Tibial nerve (tissue), 4 donors: ENCODE measurements at regions not wholly inside any gene's neighbourhood (a gene's known extent, or its start where the extent isn't known, plus 50 kb on each side); places are given as distances from the start of the nearest gene placed in this dataset.

Experiments
- DNase-seq, 2 donors: peaks; one replicate each; pipeline ENCODE4 v3.0.0-alpha.2; 2019; ENCODE audit warnings: low spot score in 2 of 2
- H3K27ac ChIP-seq, 4 donors: fragments of 200-600 bp; sonication (generic) in 3 of 4; one replicate each; pipeline ENCODE4 v1.5.1; 2017 to 2019; ENCODE audit warnings: mild to moderate bottlenecking in 1 of 4
- H3K27me3 ChIP-seq, 2 donors: fragments of 200-600 bp; sonication (generic) in 1 of 2; one replicate each; pipeline versions ENCODE4 v1.5.1 to v1.6.0; 2017 to 2019
- H3K36me3 ChIP-seq, 3 donors: fragments of 200-600 bp; sonication (generic); one replicate each; pipeline ENCODE4 v1.5.1; 2018 to 2019
- H3K4me1 ChIP-seq, 4 donors: fragments of 200-600 bp; sonication (generic) in 3 of 4; one replicate each; pipeline ENCODE4 v1.5.1; 2017 to 2019
- H3K4me3 ChIP-seq, 4 donors: fragments of 200-600 bp; sonication (generic) in 3 of 4; one replicate each; pipeline ENCODE4 v1.5.1; 2017 to 2019; ENCODE audit warnings: mild to moderate bottlenecking in 1 of 4, moderate library complexity in 1 of 4
- H3K9me3 ChIP-seq, 4 donors: fragments of 200-600 bp; sonication (generic) in 3 of 4; one replicate each; pipeline ENCODE4 v1.5.1; 2017 to 2019
- CTCF ChIP-seq, 5 experiments: fragments of 200-600 bp in 3 of 5; fragments of 450-650 bp in 2 of 5; sonication (generic) in 3 of 5; IDR thresholded peaks; one replicate each; pipeline ENCODE4 v1.5.1; 2016 to 2019; ENCODE audit warnings: antibody characterized with exemption in 5 of 5, mild to moderate bottlenecking in 3 of 5, moderate library complexity in 2 of 5
- EP300 ChIP-seq, 2 donors: sonication (generic); formaldehyde crosslinking; IDR thresholded peaks; one replicate each; pipeline ENCODE4 v1.6.1; 2017; ENCODE audit warnings: antibody characterized with exemption in 2 of 2, mild to moderate bottlenecking in 1 of 2
- POLR2A ChIP-seq, 2 donors: fragments of 450-650 bp; IDR thresholded peaks; one replicate each; pipeline ENCODE4 v1.6.1; 2017; ENCODE audit warnings: antibody characterized with exemption in 2 of 2, mild to moderate bottlenecking in 2 of 2, moderate library complexity in 2 of 2
- WGBS, 2 donors: methylation state at CpG; one replicate each; pipeline ENCODE4 v1.1.5; 2018; 5-methylcytosine and 5-hydroxymethylcytosine counted together

DNA sequence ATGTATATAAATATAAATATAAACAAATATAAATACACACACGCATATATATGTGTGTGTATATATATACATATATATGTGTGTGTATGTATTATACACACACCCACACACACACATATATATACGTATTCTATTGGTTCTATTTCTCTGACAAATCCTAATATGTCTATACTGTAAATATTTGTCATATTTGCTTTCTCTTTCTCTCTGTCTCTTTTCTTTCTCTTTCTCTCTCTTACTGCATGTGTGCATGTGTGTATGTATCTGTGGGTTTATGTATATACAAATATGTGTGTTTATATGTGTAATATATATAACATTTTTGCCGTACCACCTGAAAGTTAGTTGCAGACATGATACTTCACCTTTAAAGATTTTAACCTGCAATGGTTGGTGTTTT is 174.2 kb upstream of the PLEKHG7 start:
- DNase-seq = no peak
- WGBS, 2 donors = 94 to 96% methylated on average over 3 of the region's 3 CpGs
- Histone ChIP-seq H3K27ac (no peak overlapping the region), H3K9me3 (no peaks in the 10 kb centered on the region), H3K27me3 (no peaks in the 10 kb centered on the region), H3K36me3 (no peaks in the 10 kb centered on the region), H3K4me3 (no peak overlapping the region), H3K4me1 (peaks cover 0 to 5% (median 0%) of the 10 kb centered on the region in 4 donors)
- TF ChIP-seq CTCF (IDR thresholded peaks at IDR 0.05) (no peak), EP300 (IDR thresholded peaks at IDR 0.05) (no peak), POLR2A (IDR thresholded peaks at IDR 0.05) (no peak)

DNA sequence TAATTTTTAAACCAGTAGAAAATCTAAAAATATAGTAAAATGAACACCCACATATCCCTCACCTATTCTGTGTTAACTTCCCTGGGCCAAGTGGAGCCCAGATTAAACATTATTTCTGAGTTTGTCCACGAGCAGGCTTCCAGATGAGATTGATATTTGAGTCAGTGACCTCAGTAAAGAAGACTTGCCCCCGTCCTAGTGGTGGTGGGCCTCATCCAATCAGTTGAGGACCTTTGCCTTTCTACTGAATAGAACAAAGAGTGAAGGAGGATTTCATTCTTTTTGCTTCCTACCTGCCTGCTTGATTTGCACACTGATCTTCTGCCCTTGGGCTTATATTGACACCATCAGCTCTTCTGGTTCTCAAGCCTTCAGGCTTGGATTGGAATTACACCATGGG is 174.7 kb upstream of the PLEKHG7 start:
- no peak overlapping the region for H3K4me3 ChIP-seq
- DNase-seq = no peak
- WGBS, 2 donors = 87 to 98% methylated on average over 2 of the region's 2 CpGs
- no peaks in the 10 kb centered on the region for H3K9me3 ChIP-seq
- H3K4me1 ChIP-seq = peaks cover 0 to 1% (median 0%) of the 10 kb centered on the region in 4 donors
- no peak for TF ChIP-seq CTCF (IDR thresholded peaks at IDR 0.05)
- TF ChIP-seq EP300 (IDR thresholded peaks at IDR 0.05) = no peak
- TF ChIP-seq POLR2A (IDR thresholded peaks at IDR 0.05) = no peak
- no peaks in the 10 kb centered on the region for H3K36me3 ChIP-seq
- no peaks in the 10 kb centered on the region for H3K27me3 ChIP-seq
- no peak overlapping the region for H3K27ac ChIP-seq

DNA sequence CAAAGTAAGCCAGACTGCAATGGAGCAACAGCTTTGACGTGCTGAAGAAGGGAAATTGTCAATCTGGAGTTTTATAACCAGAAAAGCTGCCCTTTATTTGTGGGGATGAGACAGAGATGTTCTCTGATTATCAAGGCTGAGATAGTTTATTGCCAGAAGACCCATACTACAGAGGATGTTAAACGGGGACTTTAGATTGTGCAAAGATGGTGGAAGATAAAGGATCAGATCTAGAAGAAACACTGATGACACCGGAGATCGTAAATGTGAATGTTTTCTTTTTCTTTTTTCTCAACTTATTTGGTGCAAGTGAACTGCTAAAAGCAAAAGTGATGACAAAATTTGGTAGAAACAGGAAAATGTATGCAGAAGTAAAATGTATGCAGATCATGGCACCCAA is 178.3 kb upstream of the PLEKHG7 start:
- Histone ChIP-seq H3K27ac (no peak overlapping the region), H3K36me3 (no peaks in the 10 kb centered on the region), H3K4me1 (no peaks in the 10 kb centered on the region), H3K27me3 (no peaks in the 10 kb centered on the region), H3K9me3 (no peaks in the 10 kb centered on the region), H3K4me3 (no peak overlapping the region)
- WGBS, 2 donors = 91 to 93% methylated on average over 4 of the region's 4 CpGs
- DNase-seq = no peak
- no peak for TF ChIP-seq POLR2A (IDR thresholded peaks at IDR 0.05)
- no peak for TF ChIP-seq CTCF (IDR thresholded peaks at IDR 0.05)
- TF ChIP-seq EP300 (IDR thresholded peaks at IDR 0.05) = no peak

- Histone ChIP-seq H3K9me3 (no peaks in the 10 kb centered on the region), H3K4me3 (no peak overlapping the region), H3K4me1 (no peaks in the 10 kb centered on the region), H3K27me3 (no peaks in the 10 kb centered on the region), H3K27ac (no peak overlapping the region), H3K36me3 (no peaks in the 10 kb centered on the region)
- TF ChIP-seq EP300 (IDR thresholded peaks at IDR 0.05) (no peak), CTCF (IDR thresholded peaks at IDR 0.05) (no peak), POLR2A (IDR thresholded peaks at IDR 0.05) (no peak)
- no peak for DNase-seq
These were observed 182.3 kb upstream of the PLEKHG7 start for GRCh38 chr12:92520511-92520910.

DNA sequence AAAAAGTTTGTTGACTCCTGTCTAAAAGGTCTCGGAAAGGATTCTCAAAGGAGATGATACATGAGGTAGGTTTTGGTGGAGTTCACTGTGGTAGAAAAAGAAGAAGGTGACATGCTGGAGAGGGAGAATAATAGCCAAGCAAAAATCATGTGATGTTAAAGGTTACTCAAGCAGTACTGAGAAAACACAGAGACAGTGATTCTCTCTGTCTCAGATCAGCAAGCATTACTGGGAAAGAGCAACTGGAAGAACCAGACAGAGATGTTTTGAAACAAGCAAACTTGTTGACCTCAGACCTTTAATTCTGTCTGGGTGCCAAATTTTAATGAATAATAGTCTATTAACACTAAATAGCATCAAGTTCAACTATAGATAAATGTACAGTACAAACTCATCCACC is 183.5 kb upstream of the PLEKHG7 start:
- no peaks in the 10 kb centered on the region for H3K27me3 ChIP-seq
- no peak overlapping the region for H3K4me3 ChIP-seq
- DNase-seq = no peak
- no peaks in the 10 kb centered on the region for H3K9me3 ChIP-seq
- TF ChIP-seq POLR2A (IDR thresholded peaks at IDR 0.05) = no peak
- H3K4me1 ChIP-seq = no peaks in the 10 kb centered on the region
- no peak overlapping the region for H3K27ac ChIP-seq
- no peaks in the 10 kb centered on the region for H3K36me3 ChIP-seq
- WGBS, 2 donors = 96 to 100% methylated on average over 1 of the region's 1 CpG

DNA sequence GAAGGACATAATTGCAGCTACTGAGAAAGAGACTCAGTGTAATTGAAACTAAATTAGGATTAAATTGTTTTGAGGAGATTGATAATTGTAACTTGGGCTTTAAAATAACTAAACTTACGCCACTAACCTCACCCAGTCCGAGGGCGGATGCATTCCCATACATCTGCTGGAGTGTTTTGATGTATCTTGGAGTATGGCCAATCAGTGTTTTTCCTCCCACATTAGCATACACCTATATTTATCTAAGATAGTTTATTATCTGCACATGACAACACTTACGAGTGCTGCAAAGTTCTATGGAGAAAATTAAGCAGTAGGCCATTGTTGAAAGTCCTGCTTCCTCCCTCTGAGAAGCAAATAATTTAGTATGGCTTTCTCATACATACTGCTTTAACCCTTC is 184.7 kb upstream of the PLEKHG7 start:
- H3K27ac ChIP-seq = no peak overlapping the region
- no peaks in the 10 kb centered on the region for H3K9me3 ChIP-seq
- DNase-seq = no peak
- no peak overlapping the region for H3K4me3 ChIP-seq
- 80 to 83% methylated on average over 4 of the region's 4 CpGs for WGBS, 2 donors
- H3K27me3 ChIP-seq = no peaks in the 10 kb centered on the region
- H3K36me3 ChIP-seq = no peaks in the 10 kb centered on the region
- no peak for TF ChIP-seq EP300 (IDR thresholded peaks at IDR 0.05)
- TF ChIP-seq CTCF (IDR thresholded peaks at IDR 0.05) = no peak
- no peak for TF ChIP-seq POLR2A (IDR thresholded peaks at IDR 0.05)
- no peaks in the 10 kb centered on the region for H3K4me1 ChIP-seq
